ENCODE measurements at regions not wholly inside any gene's neighbourhood (a gene's known extent, or its start where the extent isn't known, plus 50 kb on each side); places are given as distances from the start of the nearest gene placed in this dataset.

DNA sequence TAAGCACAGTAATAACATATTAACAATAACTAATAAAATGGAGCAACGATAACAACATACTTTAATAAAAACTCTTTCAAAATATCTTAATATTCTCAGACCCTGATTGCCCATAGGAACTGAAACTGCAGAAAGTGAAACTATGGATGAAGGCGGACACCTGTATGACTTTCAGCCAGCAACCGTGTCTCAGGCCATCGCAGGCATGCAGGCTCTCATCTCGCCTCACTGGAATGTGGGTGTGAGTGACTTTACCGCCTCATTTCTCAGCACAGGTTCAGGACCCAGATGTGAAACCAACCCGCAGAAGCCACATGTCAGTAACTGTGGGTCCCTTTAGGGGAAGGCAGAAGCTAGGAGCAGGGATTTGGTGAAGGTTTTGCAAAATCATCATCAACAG lies 539.1 kb downstream of the FAM181B start:
- TF ChIP-seq, protein P1, sequence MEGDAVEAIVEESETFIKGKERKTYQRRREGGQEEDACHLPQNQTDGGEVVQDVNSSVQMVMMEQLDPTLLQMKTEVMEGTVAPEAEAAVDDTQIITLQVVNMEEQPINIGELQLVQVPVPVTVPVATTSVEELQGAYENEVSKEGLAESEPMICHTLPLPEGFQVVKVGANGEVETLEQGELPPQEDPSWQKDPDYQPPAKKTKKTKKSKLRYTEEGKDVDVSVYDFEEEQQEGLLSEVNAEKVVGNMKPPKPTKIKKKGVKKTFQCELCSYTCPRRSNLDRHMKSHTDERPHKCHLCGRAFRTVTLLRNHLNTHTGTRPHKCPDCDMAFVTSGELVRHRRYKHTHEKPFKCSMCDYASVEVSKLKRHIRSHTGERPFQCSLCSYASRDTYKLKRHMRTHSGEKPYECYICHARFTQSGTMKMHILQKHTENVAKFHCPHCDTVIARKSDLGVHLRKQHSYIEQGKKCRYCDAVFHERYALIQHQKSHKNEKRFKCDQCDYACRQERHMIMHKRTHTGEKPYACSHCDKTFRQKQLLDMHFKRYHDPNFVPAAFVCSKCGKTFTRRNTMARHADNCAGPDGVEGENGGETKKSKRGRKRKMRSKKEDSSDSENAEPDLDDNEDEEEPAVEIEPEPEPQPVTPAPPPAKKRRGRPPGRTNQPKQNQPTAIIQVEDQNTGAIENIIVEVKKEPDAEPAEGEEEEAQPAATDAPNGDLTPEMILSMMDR (IDR thresholded peaks at IDR 0.05; ENCODE audit: low read depth, low read length, missing input control) = no peak
- TF ChIP-seq GABPA (IDR thresholded peaks at IDR 0.05 in 1 of 2, conservative IDR thresholded peaks at IDR 0.05 in 1 of 2) (no peak), EGR1 (IDR thresholded peaks at IDR 0.05; ENCODE audit: low read depth in 2 of 2) (no peak), TAF1 (conservative IDR thresholded peaks at IDR 0.05) (no peak), NR2F2 (IDR thresholded peaks at IDR 0.05) (no peak), JUND (IDR thresholded peaks at IDR 0.05) (no peak), RAD21 (IDR thresholded peaks at IDR 0.05) (no peak)
- TF ChIP-seq, protein P2, sequence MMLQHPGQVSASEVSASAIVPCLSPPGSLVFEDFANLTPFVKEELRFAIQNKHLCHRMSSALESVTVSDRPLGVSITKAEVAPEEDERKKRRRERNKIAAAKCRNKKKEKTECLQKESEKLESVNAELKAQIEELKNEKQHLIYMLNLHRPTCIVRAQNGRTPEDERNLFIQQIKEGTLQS (IDR thresholded peaks at IDR 0.05) = no peak
- TF ChIP-seq, protein P3, sequence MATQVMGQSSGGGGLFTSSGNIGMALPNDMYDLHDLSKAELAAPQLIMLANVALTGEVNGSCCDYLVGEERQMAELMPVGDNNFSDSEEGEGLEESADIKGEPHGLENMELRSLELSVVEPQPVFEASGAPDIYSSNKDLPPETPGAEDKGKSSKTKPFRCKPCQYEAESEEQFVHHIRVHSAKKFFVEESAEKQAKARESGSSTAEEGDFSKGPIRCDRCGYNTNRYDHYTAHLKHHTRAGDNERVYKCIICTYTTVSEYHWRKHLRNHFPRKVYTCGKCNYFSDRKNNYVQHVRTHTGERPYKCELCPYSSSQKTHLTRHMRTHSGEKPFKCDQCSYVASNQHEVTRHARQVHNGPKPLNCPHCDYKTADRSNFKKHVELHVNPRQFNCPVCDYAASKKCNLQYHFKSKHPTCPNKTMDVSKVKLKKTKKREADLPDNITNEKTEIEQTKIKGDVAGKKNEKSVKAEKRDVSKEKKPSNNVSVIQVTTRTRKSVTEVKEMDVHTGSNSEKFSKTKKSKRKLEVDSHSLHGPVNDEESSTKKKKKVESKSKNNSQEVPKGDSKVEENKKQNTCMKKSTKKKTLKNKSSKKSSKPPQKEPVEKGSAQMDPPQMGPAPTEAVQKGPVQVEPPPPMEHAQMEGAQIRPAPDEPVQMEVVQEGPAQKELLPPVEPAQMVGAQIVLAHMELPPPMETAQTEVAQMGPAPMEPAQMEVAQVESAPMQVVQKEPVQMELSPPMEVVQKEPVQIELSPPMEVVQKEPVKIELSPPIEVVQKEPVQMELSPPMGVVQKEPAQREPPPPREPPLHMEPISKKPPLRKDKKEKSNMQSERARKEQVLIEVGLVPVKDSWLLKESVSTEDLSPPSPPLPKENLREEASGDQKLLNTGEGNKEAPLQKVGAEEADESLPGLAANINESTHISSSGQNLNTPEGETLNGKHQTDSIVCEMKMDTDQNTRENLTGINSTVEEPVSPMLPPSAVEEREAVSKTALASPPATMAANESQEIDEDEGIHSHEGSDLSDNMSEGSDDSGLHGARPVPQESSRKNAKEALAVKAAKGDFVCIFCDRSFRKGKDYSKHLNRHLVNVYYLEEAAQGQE (IDR thresholded peaks at IDR 0.05) = no peak
- TF ChIP-seq, protein P4, sequence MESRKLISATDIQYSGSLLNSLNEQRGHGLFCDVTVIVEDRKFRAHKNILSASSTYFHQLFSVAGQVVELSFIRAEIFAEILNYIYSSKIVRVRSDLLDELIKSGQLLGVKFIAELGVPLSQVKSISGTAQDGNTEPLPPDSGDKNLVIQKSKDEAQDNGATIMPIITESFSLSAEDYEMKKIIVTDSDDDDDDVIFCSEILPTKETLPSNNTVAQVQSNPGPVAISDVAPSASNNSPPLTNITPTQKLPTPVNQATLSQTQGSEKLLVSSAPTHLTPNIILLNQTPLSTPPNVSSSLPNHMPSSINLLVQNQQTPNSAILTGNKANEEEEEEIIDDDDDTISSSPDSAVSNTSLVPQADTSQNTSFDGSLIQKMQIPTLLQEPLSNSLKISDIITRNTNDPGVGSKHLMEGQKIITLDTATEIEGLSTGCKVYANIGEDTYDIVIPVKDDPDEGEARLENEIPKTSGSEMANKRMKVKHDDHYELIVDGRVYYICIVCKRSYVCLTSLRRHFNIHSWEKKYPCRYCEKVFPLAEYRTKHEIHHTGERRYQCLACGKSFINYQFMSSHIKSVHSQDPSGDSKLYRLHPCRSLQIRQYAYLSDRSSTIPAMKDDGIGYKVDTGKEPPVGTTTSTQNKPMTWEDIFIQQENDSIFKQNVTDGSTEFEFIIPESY (IDR thresholded peaks at IDR 0.05) = no peak
- TF ChIP-seq, protein P5, sequence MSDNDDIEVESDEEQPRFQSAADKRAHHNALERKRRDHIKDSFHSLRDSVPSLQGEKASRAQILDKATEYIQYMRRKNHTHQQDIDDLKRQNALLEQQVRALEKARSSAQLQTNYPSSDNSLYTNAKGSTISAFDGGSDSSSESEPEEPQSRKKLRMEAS (IDR thresholded peaks at IDR 0.05) = no peak

Measured in liver (tissue), 3 donors.